ENCODE measurements at regions not wholly inside any gene's neighbourhood (a gene's known extent, or its start where the extent isn't known, plus 50 kb on each side); places are given as distances from the start of the nearest gene placed in this dataset.

GRCh38 chr5:4356201-4356600, 760.6 kb downstream of the IRX1 start:
- 34% methylated on average over 6 of the region's 6 CpGs for WGBS

GRCh38 chr5:4359847-4360246, 764.2 kb downstream of the IRX1 start:
- WGBS = 94% methylated on average over 2 of the region's 2 CpGs
- no peaks in the 10 kb centered on the region for H3K9me3 ChIP-seq
- TF ChIP-seq POLR2A (IDR thresholded peaks at IDR 0.05; ENCODE audit: low read depth) (no peak), POLR2AphosphoS5 (IDR thresholded peaks at IDR 0.05) (no peak), EP300 (IDR thresholded peaks at IDR 0.05) (no peak), CTCF (IDR thresholded peaks at IDR 0.05) (no peak)
- H3K4me3 ChIP-seq = no peak overlapping the region
- no peaks in the 10 kb centered on the region for H3K27me3 ChIP-seq
- no peaks in the 10 kb centered on the region for H3K36me3 ChIP-seq
- no peak overlapping the region for H3K27ac ChIP-seq (replicated peaks in 1 of 4)
- H3K4me1 ChIP-seq = no peaks in the 10 kb centered on the region
- intact Hi-C loops (cut with DNase I) = no loop called here
- DNase-seq (ENCODE audit: extremely low spot score) = no peak

More at GRCh38 chr5:4356201-4356600, 760.6 kb downstream of the IRX1 start:
- Histone ChIP-seq H3K9me3 (no peaks in the 10 kb centered on the region), H3K4me3 (no peak overlapping the region), H3K4me1 (no peaks in the 10 kb centered on the region), H3K27ac (replicated peaks in 1 of 4) (no peak overlapping the region), H3K36me3 (no peaks in the 10 kb centered on the region), H3K27me3 (no peaks in the 10 kb centered on the region)
- intact Hi-C loops (cut with DNase I) = no loop called here
- no peak for TF ChIP-seq POLR2AphosphoS5 (IDR thresholded peaks at IDR 0.05)
- no peak for DNase-seq (ENCODE audit: extremely low spot score)

GRCh38 chr5:4361753-4362152, 766.1 kb downstream of the IRX1 start:
- Histone ChIP-seq H3K36me3 (no peaks in the 10 kb centered on the region), H3K4me3 (no peak overlapping the region), H3K9me3 (no peaks in the 10 kb centered on the region), H3K27me3 (no peaks in the 10 kb centered on the region), H3K4me1 (no peaks in the 10 kb centered on the region), H3K27ac (replicated peaks in 1 of 4) (no peak overlapping the region)
- DNase-seq (ENCODE audit: extremely low spot score) = no peak
- TF ChIP-seq POLR2A (IDR thresholded peaks at IDR 0.05; ENCODE audit: low read depth) (no peak), EP300 (IDR thresholded peaks at IDR 0.05) (no peak), CTCF (IDR thresholded peaks at IDR 0.05) (no peak), POLR2AphosphoS5 (IDR thresholded peaks at IDR 0.05) (no peak)
- 77% methylated on average over 3 of the region's 3 CpGs for WGBS
- intact Hi-C loops (cut with DNase I) = no loop called here

- no peak for DNase-seq (ENCODE audit: extremely low spot score)
- Histone ChIP-seq H3K9me3 (no peaks in the 10 kb centered on the region), H3K4me1 (no peaks in the 10 kb centered on the region), H3K27me3 (no peaks in the 10 kb centered on the region), H3K36me3 (no peaks in the 10 kb centered on the region), H3K4me3 (no peak overlapping the region), H3K27ac (replicated peaks in 1 of 4) (no peak overlapping the region)
- 72% methylated on average over 2 of the region's 2 CpGs for WGBS
- intact Hi-C loops (cut with DNase I) = no loop called here
- no peak for TF ChIP-seq CTCF (IDR thresholded peaks at IDR 0.05)
- no peak for TF ChIP-seq POLR2AphosphoS5 (IDR thresholded peaks at IDR 0.05)
- TF ChIP-seq EP300 (IDR thresholded peaks at IDR 0.05) = no peak
- no peak for TF ChIP-seq POLR2A (IDR thresholded peaks at IDR 0.05; ENCODE audit: low read depth)
Observed at GRCh38 chr5:4362411-4362810, 766.8 kb downstream of the IRX1 start.

- intact Hi-C loops (cut with DNase I) = no loop called here
- WGBS = 38% methylated on average over 2 of the region's 2 CpGs
- DNase-seq (ENCODE audit: extremely low spot score) = no peak
Observed at GRCh38 chr5:4363045-4363444, 767.4 kb downstream of the IRX1 start.

More at GRCh38 chr5:4363045-4363444, 767.4 kb downstream of the IRX1 start:
- Histone ChIP-seq H3K36me3 (no peaks in the 10 kb centered on the region), H3K4me1 (no peaks in the 10 kb centered on the region), H3K9me3 (no peaks in the 10 kb centered on the region), H3K27me3 (no peaks in the 10 kb centered on the region), H3K4me3 (no peak overlapping the region), H3K27ac (replicated peaks in 1 of 4) (no peak overlapping the region)
- TF ChIP-seq CTCF (IDR thresholded peaks at IDR 0.05) (no peak), POLR2A (IDR thresholded peaks at IDR 0.05; ENCODE audit: low read depth) (no peak), EP300 (IDR thresholded peaks at IDR 0.05) (no peak), POLR2AphosphoS5 (IDR thresholded peaks at IDR 0.05) (no peak)
